ENCODE measurements at regions not wholly inside any gene's neighbourhood (a gene's known extent, or its start where the extent isn't known, plus 50 kb on each side); places are given as distances from the start of the nearest gene placed in this dataset.
A peak's percentile ranks its signal among the peaks of the same experiment; 100 is the strongest.

DNA sequence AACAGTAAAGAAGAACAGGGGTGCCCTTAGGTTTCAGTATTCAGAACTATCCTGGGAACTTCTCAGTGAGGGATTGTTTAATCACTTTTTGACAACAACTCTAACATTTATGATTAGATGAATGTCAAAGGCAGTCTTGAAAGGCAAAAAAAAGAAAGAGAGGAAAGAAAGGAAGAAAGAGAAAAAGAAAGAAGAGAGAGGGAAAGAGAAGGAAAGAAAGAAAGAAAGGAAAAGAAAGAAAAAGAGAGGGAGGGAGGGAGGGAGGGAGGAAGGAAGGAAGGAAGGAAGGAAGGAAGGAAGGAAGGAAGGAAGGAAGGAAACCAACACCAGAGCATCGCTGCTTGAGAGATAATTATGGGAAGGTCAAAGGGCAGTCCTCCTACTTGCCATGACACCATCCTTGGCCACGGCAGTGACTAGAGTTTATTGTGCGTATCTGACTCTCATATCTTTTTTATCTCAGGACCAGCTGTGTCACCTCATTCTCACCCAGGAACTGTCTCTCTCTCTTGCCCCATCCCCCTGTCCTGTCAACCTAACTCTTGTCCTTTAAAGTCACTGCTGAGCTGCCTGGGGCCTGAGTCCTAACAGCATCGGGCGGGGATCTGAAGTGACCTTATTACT lies 96.8 kb upstream of the ATXN1 start:
- TF ChIP-seq CTCF (IDR thresholded peaks at IDR 0.05; ENCODE audit: low read depth, low read length, missing control alignments): no peak
- no peak overlapping the region for H3K4me3 ChIP-seq (replicated peaks; ENCODE audit: low read depth, low read length)
- DNase-seq (ENCODE audit: extremely low read depth, low read depth): no peak

DNA sequence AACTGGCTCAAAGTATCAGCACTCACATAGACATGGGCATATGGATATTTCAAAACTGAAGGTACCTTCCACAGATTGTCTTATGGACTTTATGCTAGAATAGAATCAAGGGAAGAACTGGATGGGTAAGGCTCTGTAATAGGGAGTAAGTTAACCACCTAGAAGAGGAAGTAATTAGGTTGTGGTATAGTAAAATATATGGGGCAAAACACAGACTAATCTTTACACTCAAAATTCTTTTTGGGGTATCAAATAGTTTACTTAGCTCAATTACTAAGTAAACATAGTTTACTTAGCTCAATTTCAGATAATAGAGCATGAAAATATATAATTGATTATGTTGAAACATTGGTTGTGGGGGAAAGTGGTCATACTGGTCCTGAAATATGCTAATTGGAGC lies 94.2 kb upstream of the ATXN1 start:
- no peak overlapping the region for H3K4me3 ChIP-seq (replicated peaks; ENCODE audit: low read depth, low read length)
- no peak for TF ChIP-seq CTCF (IDR thresholded peaks at IDR 0.05; ENCODE audit: low read depth, low read length, missing control alignments)
- no peak for DNase-seq (ENCODE audit: extremely low read depth, low read depth)

DNA sequence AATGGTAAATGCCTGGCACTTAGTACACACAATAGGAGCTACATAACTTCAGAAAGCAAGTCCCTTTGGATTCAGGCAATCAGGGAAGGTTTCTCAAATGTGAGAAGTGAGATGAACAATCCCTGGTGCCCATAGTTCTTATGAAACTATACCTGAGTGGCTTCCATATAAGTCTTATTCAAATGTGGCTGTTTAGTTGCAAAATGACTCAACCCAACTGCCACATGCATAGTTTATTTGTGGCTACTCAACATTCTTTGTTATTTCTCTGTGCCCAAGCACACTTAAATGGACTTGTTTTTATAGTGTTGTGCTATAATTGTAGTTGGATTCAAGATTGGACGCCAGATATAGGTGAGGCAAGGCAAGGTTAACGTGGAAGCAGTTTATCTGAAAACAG lies 93.7 kb upstream of the ATXN1 start:
- DNase-seq (ENCODE audit: extremely low read depth, low read depth): no peak
- H3K4me3 ChIP-seq (replicated peaks; ENCODE audit: low read depth, low read length): no peak overlapping the region
- no peak for TF ChIP-seq CTCF (IDR thresholded peaks at IDR 0.05; ENCODE audit: low read depth, low read length, missing control alignments)

DNA sequence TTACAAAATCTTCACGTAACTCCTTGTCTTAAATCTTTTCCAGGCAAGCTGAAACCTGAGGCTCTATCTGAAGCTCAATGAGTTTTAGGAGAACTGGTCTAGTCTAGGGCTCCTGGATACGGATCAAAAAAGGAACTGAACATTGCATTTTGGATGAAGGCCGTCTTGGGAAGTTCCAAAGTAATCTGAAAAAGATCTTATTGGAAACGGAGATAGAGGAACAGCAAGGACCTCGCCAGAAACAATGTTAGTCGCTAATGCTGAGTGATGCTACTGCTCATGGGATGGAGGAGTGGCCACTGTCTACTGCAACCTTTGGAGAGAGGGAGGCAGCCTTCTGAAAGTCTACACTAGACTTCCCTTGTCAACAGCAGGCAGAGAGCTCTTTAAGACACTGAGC lies 91.4 kb upstream of the ATXN1 start:
- H3K4me3 ChIP-seq (replicated peaks; ENCODE audit: low read depth, low read length): no peak overlapping the region
- no peak for DNase-seq (ENCODE audit: extremely low read depth, low read depth)
- TF ChIP-seq CTCF (IDR thresholded peaks at IDR 0.05; ENCODE audit: low read depth, low read length, missing control alignments): no peak

- TF ChIP-seq CTCF (IDR thresholded peaks at IDR 0.05; ENCODE audit: low read depth, low read length, missing control alignments): no peak
- DNase-seq (ENCODE audit: extremely low read depth, low read depth): no peak
- H3K4me3 ChIP-seq (replicated peaks; ENCODE audit: low read depth, low read length): no peak overlapping the region
Measured at GRCh38 chr6:16851758-16852157, 90.5 kb upstream of the ATXN1 start.

GRCh38 chr6:16851044-16851540 lies 89.8 kb upstream of the ATXN1 start:
- no peak for TF ChIP-seq CTCF (IDR thresholded peaks at IDR 0.05; ENCODE audit: low read depth, low read length, missing control alignments)
- no peak overlapping the region for H3K4me3 ChIP-seq (replicated peaks; ENCODE audit: low read depth, low read length)
- peak; percentile 72 for DNase-seq (ENCODE audit: extremely low read depth, low read depth)

DNA sequence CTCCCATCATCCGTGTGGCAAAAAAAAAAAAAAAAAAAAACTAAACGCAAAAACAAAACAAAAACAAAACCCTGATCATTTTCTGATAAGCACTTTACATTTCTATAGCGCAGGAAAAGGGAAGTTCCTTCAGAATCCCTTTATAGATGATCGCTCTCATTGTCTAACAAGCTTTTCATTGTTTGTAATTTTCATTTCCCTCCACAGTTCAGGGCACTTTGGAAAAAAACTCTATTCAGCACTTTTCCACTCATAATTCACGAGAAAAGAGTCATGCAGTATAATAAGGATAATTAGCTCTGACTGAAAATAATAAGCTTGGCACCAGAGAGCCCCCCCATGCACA lies 89.4 kb upstream of the ATXN1 start:
- no peak overlapping the region for H3K4me3 ChIP-seq (replicated peaks; ENCODE audit: low read depth, low read length)
- DNase-seq (ENCODE audit: extremely low read depth, low read depth): no peak
- no peak for TF ChIP-seq CTCF (IDR thresholded peaks at IDR 0.05; ENCODE audit: low read depth, low read length, missing control alignments)

Data from HFF-Myc (cell line).